ENCODE measurements at regions not wholly inside any gene's neighbourhood (a gene's known extent, or its start where the extent isn't known, plus 50 kb on each side); places are given as distances from the start of the nearest gene placed in this dataset.

DNA sequence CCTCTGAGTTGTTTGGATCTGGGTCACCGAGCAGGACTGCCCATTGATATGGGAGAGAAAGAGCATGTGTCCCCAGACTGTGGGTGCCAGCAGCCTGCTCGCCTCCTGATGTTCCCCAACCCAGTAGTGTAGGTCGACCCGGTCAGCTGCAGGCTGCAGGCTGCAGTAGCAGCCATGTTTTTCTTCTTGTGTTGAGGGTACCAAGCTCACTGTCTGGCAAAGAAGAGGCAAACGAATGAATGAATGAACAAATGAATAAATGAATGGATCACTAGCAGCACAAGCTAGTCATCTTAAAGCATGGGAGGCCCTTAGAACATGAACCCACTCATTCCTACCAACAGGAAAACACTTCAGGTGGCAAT is 293.2 kb downstream of the SOX9 start:
- DNase-seq = no peak

- DNase-seq = no peak
Observed at GRCh38 chr17:72414967-72415853, 294.4 kb downstream of the SOX9 start.

DNA sequence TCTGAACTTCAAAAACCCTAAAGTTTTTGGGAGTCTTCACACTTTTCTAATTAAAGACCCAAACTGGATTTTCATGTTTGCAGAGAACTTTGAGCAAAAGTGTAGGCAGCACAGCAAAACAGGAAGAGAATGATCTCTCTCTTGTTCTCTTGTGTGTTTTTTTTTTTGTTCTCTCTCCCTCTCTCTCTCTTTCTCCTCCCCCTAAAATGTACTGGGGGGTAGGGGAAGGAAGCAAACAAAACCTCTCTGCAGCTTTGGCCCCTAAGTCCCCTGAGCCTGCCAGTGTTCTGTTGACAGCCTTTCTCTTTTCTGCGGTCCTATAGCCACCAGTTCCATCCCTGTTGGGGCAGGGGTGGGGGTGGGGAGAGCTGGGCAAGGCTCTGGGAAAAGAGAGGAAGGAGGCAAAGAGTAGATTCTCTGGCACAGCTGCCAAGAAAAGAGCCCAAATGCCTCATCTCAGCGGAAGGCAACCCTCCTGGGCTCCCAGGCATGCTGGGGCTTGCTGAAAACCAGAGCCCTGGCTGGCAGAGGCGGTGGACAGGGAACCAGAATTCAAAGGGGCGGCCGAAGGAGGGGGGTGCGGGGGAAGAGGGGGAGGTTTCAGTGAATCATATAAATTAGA is 295.3 kb downstream of the SOX9 start:
- DNase-seq = no peak

DNA sequence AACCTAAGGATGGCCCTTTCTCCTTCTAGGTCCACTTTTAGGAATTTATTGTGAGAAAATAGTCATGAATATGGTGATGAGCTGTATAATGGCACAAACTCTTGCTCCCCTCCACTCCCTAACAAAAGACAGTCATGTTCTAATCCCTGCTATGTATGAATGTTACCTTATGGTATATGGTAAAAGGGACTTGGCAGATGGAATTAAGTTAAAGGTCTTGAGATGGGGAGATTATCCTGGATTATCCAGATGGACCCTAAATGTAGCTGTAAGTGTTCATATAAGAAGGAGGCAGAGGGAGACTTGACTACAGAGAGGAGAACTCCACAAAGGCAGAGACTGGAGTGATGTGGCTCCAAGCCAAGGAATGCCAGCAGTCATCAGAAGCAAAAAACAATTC is 296.1 kb downstream of the SOX9 start:
- no peak for DNase-seq

DNA sequence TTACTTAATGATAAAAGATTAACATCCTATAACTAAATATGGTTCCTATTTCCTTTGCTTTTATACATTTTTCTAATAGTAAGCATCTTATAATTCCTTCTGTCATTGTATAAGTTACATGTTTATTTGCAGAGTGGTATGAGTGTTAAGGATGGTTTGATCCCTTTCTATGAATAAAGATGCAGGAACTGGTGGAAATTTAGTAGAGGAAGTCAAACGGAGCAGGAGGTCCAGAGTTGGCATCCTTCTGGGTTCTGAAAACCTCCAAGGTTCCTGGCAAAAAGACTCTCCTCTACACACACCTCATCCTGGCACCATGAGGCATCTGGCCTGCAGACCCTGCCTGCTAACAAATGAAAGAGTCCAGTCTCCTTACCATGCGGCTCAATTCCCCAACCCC is 296.8 kb downstream of the SOX9 start:
- no peak for DNase-seq

DNA sequence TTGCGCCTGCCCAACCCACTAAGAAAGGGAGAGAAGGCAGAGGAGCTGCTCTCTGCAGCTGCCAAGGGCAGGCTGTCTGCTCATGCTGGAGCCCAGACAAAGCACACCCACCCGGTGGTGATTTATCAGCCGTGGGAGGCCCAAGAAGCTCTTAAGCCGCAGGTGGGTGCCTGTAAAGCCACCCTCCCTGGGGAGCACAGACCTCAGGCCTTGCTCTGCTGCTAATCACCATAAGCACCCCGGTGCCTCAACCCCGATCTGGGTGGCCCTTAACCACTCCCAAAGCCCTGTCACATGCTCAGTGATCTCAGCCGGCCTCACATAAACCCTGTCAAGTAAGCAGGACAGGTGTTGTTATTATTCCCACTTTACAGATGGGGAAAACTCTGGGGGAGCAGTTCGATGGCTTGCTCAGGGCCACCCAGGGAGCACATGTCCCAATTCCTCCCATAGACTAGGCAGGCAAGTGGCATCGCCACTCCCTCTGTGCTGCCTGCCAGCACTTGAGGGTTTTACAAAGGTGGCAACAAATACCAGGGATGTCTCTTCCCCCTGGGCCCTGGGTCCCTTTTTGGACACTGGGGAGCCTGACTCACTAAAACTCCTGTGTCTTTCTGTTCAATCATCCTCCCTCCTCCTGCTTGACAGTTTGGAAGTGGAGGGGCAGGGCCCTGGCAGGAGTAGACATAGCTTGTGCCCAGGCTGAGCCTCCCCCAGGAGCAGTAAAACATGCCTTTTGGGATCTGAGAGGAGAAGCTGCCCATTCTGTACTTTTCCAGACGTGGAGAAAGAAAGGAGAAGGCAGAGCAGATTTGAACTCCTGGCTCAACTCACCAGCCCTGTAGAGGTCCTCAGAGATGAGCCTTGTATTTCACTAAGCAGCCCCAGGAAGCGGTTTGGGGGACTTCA is 299.3 kb downstream of the SOX9 start:
- DNase-seq = no peak

GRCh38 chr17:72420775-72421127 is 299.9 kb downstream of the SOX9 start:
- no peak for DNase-seq

GRCh38 chr17:72421128-72422092 is 300.6 kb downstream of the SOX9 start:
- DNase-seq = no peak

- DNase-seq = no peak
Observed at GRCh38 chr17:72422204-72422504, 301.3 kb downstream of the SOX9 start.

- no peak for DNase-seq
Observed at GRCh38 chr17:72422505-72423285, 301.9 kb downstream of the SOX9 start.

DNA sequence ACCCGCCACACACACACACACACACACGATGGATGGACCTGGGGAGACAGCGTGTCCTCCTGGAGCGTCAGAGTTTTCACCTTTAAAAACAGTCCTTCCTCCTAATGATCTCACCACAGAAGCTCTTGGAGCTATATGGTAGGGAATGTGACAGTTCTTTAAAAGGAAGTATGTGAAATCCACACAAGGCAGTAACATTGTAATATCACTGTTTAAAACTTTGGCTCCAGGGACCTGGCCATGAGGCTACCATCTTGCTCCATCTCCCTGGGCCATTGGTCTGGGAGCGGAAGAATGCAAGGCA is 302.4 kb downstream of the SOX9 start:
- no peak for DNase-seq

GRCh38 chr17:72423718-72424117 is 302.9 kb downstream of the SOX9 start:
- no peak for DNase-seq

- DNase-seq = no peak
Observed at GRCh38 chr17:72424505-72425117, 303.8 kb downstream of the SOX9 start.

DNA sequence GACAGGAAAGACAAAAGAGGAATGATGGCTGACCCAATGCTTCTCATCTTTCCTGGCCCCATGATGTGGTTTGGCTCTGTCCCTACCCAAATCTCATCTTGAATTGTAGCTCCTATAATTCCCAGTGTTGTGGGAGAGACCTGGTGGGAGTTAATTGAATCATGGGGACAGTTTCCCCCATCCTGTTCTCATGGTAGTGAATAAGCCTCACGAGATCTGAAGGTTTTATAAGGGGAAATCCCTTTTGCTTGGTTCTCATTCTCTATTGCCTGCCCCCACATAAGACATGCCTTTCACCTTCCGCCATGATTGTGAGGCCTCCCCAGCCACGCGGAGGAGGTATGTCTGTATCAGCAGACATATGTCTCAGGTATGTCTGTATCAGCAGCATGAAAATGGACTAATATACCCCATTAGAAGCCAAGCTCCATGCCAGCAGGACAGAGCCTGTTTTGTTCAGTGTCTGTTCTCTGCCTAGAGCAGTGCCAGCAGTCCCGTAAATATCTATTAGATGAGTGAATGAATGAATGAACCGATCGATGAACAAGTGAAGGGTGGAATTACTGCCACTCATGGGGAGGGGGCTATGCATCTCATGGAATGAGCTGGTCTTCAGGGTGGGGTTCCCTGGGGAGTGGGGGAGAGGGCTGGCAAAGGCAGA is 304.4 kb downstream of the SOX9 start:
- no peak for DNase-seq

GRCh38 chr17:72425794-72426168 is 305.0 kb downstream of the SOX9 start:
- DNase-seq = no peak

- DNase-seq = no peak
Observed at GRCh38 chr17:72426321-72426720, 305.5 kb downstream of the SOX9 start.

- DNase-seq = no peak
Observed at GRCh38 chr17:72426948-72427760, 306.3 kb downstream of the SOX9 start.

GRCh38 chr17:72427761-72428109 is 306.9 kb downstream of the SOX9 start:
- DNase-seq = no peak

GRCh38 chr17:72429066-72429638 is 308.3 kb downstream of the SOX9 start:
- DNase-seq = no peak

All from hematopoietic multipotent progenitor cell treated with erythropoietin and hydrocortisone succinate and interleukin-3 and kit ligand, for 8 days (in vitro differentiated cells).